Panc1 (cell line): ENCODE measurements at regions not wholly inside any gene's neighbourhood (a gene's known extent, or its start where the extent isn't known, plus 50 kb on each side); places are given as distances from the start of the nearest gene placed in this dataset.
"Not testable (repeated sequence)": the region's sequence is repeated elsewhere in the genome, so short reads cannot be mapped to it uniquely, and the experiment has no call there.

ENCODE experiments used
- POLR2AphosphoS5 ChIP-seq: IDR thresholded peaks from 2 replicates; pipeline ENCODE4 v1.6.1; 2012; ENCODE audit warnings: mild to moderate bottlenecking, low read depth, low read length, moderate library complexity
- SIN3A ChIP-seq: IDR thresholded peaks from 2 replicates; pipeline ENCODE4 v1.6.1; 2012; ENCODE audit warnings: low read depth, mild to moderate bottlenecking, low read length, moderate library complexity, borderline replicate concordance; ENCODE audit not compliant: insufficient read depth
- TF ChIP-seq, protein P1 (sequence below): fragments of 450-650 bp; IDR thresholded peaks from 2 replicates; pipeline ENCODE4 v1.5.1; 2017; ENCODE audit warnings: mild to moderate bottlenecking

DNA sequence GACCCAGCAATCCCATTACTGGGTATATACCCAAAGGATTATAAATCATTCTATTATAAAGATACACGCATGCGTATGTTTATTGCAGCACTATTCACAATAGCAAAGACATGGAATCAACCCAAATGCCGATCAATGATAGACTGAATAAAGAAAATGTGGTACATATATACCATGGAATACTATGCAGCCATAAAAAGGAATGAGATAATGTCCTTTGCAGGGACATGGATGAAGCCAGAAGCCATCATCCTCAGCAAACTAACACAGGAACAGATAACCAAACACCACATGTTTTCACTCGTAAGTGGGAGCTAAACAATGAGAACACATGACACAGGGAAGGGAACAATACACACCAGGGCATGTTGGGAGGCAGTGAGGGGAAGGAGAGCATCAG lies 245.7 kb downstream of the DEPDC1B start:
- TF ChIP-seq, protein P1, sequence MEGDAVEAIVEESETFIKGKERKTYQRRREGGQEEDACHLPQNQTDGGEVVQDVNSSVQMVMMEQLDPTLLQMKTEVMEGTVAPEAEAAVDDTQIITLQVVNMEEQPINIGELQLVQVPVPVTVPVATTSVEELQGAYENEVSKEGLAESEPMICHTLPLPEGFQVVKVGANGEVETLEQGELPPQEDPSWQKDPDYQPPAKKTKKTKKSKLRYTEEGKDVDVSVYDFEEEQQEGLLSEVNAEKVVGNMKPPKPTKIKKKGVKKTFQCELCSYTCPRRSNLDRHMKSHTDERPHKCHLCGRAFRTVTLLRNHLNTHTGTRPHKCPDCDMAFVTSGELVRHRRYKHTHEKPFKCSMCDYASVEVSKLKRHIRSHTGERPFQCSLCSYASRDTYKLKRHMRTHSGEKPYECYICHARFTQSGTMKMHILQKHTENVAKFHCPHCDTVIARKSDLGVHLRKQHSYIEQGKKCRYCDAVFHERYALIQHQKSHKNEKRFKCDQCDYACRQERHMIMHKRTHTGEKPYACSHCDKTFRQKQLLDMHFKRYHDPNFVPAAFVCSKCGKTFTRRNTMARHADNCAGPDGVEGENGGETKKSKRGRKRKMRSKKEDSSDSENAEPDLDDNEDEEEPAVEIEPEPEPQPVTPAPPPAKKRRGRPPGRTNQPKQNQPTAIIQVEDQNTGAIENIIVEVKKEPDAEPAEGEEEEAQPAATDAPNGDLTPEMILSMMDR, result not testable (repeated sequence)
- not testable (repeated sequence) for TF ChIP-seq SIN3A, POLR2AphosphoS5
